CD4-positive, alpha-beta T cell treated with Interleukin-6 at 100 ng/mL for 8 hours (primary cell): ENCODE measurements at regions not wholly inside any gene's neighbourhood (a gene's known extent, or its start where the extent isn't known, plus 50 kb on each side); places are given as distances from the start of the nearest gene placed in this dataset.
"Not testable (repeated sequence)": the region's sequence is repeated elsewhere in the genome, so short reads cannot be mapped to it uniquely, and the experiment has no call there.

ENCODE experiments used
- DNase-seq: peaks from one replicate; pipeline ENCODE4 v3.0.0-alpha.2; 2020; ENCODE audit warnings: mixed read lengths, low spot score

- no peak for DNase-seq
Observed at GRCh38 chr3:103977417-103977816, 1389.3 kb upstream of the ALCAM start.

DNA sequence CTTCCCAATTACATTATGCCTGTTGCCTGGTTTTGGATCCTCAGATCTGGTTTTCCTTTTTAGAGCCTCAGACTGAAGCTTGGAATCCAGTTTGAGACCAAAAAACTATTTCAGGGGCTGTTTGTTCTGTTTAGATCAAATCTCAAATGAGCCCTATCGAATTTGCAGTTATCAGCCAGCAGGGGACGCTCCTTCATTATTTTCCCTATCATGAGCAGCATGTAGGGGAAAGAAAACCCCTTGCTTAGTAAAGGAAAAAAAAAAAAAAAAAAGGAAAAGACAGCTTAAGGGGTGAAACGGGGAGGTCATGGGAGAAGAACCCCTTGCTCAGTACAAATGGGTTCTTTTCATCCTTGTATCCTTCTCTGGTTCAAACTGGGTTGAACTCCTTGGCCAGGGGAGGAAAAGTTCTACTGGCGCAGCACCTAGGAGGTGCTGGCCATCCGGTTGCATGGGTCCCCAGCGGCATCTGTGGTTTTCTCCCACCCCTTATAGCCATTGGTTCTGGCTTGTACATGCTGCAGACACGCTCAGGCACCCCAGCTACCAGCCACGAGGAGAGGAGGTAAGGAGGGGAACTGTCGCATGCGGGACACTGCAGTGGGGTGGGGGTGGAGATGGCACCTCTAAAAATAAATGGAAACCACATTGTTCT is 1375.1 kb upstream of the ALCAM start:
- DNase-seq: no peak

GRCh38 chr3:103992469-103992868 is 1374.2 kb upstream of the ALCAM start:
- DNase-seq: no peak

GRCh38 chr3:104004956-104005355 is 1361.8 kb upstream of the ALCAM start:
- no peak for DNase-seq

DNA sequence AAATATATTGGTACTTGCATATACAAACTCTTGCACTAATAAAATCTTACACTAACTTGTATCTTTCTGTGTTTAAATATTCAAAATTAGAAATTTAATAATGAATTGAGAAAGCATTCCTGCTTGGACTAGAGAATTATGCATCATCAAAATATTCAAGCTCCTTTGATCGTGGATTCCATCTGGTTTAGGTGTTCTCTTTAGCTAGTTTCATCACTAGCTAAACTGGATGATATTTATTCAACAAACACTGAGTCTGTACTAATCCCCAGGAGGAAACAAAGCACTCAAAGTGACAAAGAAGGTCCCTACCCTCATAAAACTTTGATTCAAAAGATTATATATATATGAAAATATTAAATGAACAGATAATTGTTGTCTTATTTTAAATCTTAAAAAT is 1360.9 kb upstream of the ALCAM start:
- DNase-seq: no peak

DNA sequence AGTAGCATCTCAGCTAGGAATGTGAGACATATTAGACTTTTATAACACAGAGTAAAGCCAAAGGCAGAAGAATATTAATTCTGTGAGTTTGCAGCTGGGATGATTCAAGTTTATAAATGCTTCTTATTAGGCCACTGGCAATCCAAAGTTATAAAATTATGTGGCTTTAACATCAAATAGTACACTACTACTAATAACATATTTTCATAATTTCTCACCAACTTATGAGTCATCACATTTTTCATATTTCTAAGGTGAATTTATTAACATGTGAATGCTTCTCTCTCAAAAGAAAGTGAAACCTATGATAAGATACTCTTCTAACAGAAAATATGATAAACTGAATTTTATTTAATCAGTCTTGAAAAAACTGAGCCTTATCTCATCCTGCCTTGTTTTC is 1348.2 kb upstream of the ALCAM start:
- no peak for DNase-seq

- no peak for DNase-seq
Observed at GRCh38 chr3:104031598-104031997, 1335.1 kb upstream of the ALCAM start.

DNA sequence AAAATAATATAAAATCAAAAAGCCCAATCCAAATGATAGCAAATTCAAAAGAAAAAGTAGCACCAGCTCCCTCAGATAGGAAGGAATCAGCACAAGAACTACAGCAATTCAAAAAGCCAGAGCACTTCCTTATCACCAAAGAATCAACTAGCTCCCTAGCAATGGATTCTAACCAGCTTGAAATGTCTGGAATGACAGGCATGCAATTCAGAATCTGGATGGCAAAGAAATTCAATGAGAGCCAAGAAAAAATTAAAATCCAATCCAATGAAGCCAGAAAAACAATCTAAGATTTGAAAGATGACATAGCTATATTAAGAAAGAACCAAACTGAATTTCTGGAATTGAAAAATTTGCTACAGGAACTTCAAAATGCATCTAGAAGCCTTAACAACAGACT is 1334.4 kb upstream of the ALCAM start:
- DNase-seq: no peak

DNA sequence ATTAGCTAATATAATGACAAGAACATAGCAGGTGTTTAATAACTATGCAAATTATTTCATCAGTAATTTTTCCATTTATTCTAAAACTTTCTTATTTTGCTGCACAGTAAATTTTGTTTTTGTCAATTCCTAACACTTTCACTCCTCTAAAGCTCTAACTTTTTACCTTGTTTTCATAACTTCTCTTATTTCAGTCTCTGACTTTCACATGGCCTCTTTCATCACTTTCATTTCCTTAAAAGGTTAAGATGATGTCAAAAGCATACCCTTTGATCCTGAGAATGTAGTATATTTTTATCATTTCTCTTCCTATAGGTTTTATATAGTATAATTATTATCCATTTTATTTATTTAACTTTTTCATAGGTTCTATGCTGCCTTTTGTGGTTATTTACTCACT is 1325.8 kb upstream of the ALCAM start:
- DNase-seq: no peak

GRCh38 chr3:104043001-104043543 is 1323.6 kb upstream of the ALCAM start:
- not testable (repeated sequence) for DNase-seq

GRCh38 chr3:104044002-104044401 is 1322.7 kb upstream of the ALCAM start:
- DNase-seq: no peak

GRCh38 chr3:104066658-104067057 is 1300.1 kb upstream of the ALCAM start:
- DNase-seq: no peak

- no peak for DNase-seq
Observed at GRCh38 chr3:104069114-104069513, 1297.6 kb upstream of the ALCAM start.

DNA sequence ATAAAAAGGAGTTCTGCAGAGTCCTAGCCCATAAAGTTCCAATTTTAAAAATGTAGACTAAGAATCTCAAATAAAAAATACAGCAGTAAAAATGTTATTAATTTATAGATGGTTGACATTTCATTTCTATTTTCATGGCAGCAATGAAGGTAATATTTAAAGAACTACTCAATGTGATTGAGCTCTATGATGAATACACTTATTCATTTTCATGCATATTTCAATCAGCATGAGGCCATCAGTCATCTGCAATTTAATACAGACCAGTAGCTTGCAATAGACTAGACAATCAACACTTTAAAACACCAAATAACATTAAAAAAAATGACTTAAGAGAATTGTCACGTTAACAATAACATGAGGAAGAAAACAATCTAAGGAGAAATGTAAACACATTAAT is 1295.8 kb upstream of the ALCAM start:
- no peak for DNase-seq

GRCh38 chr3:104080088-104080626 is 1286.6 kb upstream of the ALCAM start:
- no peak for DNase-seq

DNA sequence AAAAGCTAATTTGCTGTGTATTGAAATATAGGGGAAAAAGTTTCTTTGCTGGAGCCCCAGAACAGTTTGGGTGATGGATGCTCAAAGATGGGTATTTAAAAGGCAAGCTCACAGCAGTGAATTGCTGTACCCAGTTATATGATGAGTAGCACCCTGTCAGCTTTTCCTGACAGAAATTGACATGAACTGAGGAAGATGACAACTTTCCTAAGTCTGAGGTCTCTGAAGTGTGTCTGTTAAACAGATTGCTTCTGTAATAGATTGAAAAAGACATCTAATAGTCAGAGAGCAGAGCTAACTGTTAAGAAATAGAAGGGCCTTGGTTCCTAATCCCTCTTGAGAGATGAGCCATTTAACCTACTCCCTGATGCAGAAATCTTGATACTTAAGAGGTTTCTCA is 1278.0 kb upstream of the ALCAM start:
- no peak for DNase-seq

GRCh38 chr3:104089987-104090386 is 1276.7 kb upstream of the ALCAM start:
- DNase-seq: not testable (repeated sequence)

DNA sequence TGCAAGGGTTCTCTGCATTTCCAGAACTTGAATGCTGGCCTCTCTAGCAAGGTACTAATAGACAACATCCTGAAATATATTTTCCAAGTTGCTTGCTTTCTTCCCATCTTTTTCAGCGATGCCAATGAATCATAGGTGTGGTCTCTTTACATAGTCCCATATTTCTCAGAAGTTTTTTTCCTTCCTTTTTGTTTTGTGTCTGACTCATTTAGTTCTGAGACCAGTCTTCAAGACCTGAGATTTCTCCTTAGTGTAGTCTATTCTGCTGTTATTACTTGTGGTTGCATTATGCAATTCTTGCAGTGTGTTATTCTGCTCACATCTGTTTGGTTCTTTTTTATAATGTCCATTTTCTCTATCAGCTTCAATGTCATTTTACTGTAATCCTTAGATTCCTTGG is 1265.0 kb upstream of the ALCAM start:
- no peak for DNase-seq

GRCh38 chr3:104102386-104102785 is 1264.3 kb upstream of the ALCAM start:
- no peak for DNase-seq

- DNase-seq: no peak
Observed at GRCh38 chr3:104106276-104106675, 1260.4 kb upstream of the ALCAM start.

- DNase-seq: no peak
Observed at GRCh38 chr3:104108522-104108921, 1258.2 kb upstream of the ALCAM start.

DNA sequence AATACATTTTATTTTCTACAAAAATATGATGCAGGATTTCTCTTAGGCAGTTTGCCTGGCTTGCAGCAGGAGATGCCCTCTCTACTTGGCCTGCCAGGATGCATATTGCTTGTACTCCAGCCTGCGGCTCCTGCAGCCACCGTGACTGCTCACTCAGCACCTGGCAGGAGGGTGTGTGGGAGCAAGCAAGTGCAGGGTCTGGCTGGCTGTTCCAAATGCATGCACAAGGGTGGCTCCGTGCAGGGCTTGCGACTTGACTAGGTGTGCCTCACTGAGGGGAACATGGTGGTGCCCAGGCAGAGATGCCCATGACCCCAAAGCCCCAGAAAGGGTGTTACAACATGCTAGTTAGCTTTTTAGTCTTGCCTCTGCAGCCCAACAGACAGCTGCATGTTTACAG is 1240.2 kb upstream of the ALCAM start:
- DNase-seq: no peak

DNA sequence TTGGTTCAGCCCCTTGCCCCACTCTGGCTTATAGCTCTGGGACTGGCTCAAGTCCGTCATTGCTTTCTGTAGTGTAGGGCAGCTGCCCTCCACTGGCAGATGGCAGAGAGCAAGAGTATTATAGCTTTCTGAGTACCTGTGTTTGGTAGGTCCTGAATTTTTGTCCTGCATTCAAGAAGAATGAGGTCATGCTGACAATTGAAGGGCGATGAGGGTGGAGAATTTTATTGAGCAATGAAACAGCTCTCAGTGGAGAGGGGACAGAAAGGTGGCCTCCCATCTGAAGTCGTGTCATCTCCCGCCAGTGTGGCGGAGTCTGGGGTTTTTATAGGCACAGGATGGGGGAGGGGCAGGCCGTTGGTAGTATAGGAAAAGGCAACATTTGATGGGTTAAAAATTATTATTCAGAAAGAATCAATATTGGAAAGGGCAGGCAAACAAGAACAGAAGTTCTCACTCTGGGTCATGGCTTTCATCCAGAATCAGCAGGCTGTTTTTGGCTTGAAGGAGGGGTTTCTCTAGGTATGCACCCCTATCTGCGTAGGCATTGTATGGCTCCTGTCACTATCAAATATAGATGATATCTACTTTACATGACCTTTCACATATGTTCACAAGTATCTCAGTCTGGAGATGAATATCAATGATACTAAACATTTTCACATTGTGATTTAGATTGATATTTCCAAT is 1239.7 kb upstream of the ALCAM start:
- DNase-seq: no peak
